H9 (cell line): ENCODE measurements at regions not wholly inside any gene's neighbourhood (a gene's known extent, or its start where the extent isn't known, plus 50 kb on each side); places are given as distances from the start of the nearest gene placed in this dataset.

Experiments used
- DNase-seq: peaks from one replicate; pipeline ENCODE4 v3.0.0-alpha.2; 2017
- H2AFZ ChIP-seq: one replicate; pipeline ENCODE4 v1.6.1; 2013; ENCODE audit warnings: mild to moderate bottlenecking, low read length, control low read depth, moderate library complexity
- H2AK5ac ChIP-seq: 2 replicates; pipeline ENCODE4 v1.6.1; 2013; ENCODE audit warnings: low read length, control low read depth, mixed read lengths; ENCODE audit not compliant: insufficient read length
- H2BK120ac ChIP-seq: one replicate; pipeline ENCODE4 v1.6.1; 2013; ENCODE audit warnings: low read depth, mild to moderate bottlenecking, low read length, control low read depth, inconsistent platforms; ENCODE audit not compliant: poor library complexity, severe bottlenecking
- H2BK12ac ChIP-seq: 2 replicates; pipeline ENCODE4 v1.6.1; 2013; ENCODE audit warnings: low read length, control low read depth, mixed read lengths, low read depth; ENCODE audit not compliant: insufficient read length
- H2BK15ac ChIP-seq: 2 replicates; pipeline ENCODE4 v1.6.1; 2013; ENCODE audit warnings: low read depth, low read length, control low read depth
- H2BK20ac ChIP-seq: one replicate; pipeline ENCODE4 v1.6.1; 2013; ENCODE audit warnings: low read depth, mild to moderate bottlenecking, low read length, control low read depth, inconsistent platforms; ENCODE audit not compliant: poor library complexity, severe bottlenecking
- H2BK5ac ChIP-seq: 2 replicates; pipeline ENCODE4 v1.6.1; 2013; ENCODE audit warnings: low read length, control low read depth, mixed read lengths; ENCODE audit not compliant: insufficient read length
- H3K14ac ChIP-seq: 2 replicates; pipeline ENCODE4 v1.6.1; 2013; ENCODE audit warnings: low read length, control low read depth; ENCODE audit not compliant: insufficient read depth
- H3K18ac ChIP-seq: 2 replicates; pipeline ENCODE4 v1.6.1; 2013; ENCODE audit warnings: low read depth, mild to moderate bottlenecking, mixed read lengths, low read length, control low read depth; ENCODE audit not compliant: insufficient read length
- H3K23ac ChIP-seq: 2 replicates; pipeline ENCODE4 v1.6.1; 2013; ENCODE audit warnings: low read length, control low read depth, mixed read lengths, low read depth; ENCODE audit not compliant: insufficient read length
- H3K23me2 ChIP-seq: 2 replicates; pipeline ENCODE4 v1.6.1; 2013; ENCODE audit warnings: low read depth, mild to moderate bottlenecking, mixed read lengths, low read length, control low read depth; ENCODE audit not compliant: insufficient read length, poor library complexity, severe bottlenecking
- H3K27ac ChIP-seq: 2 replicates; pipeline ENCODE4 v1.5.1; 2013; ENCODE audit warnings: low read length, control low read depth, mixed read lengths, low read depth; ENCODE audit not compliant: insufficient read length
- H3K27me3 ChIP-seq: 2 replicates; pipeline ENCODE4 v1.6.1; 2013; ENCODE audit warnings: low read length, control low read depth, inconsistent platforms; ENCODE audit not compliant: insufficient read depth
- H3K4ac ChIP-seq: 2 replicates; pipeline ENCODE4 v1.6.1; 2013; ENCODE audit warnings: low read depth, mild to moderate bottlenecking, control low read depth, inconsistent platforms, low read length, moderate library complexity
- H3K4me1 ChIP-seq: 2 replicates; pipeline ENCODE4 v1.6.1; 2013; ENCODE audit warnings: low read length, control low read depth, inconsistent platforms; ENCODE audit not compliant: insufficient read depth
- H3K4me2 ChIP-seq: 2 replicates; pipeline ENCODE4 v1.6.1; 2013; ENCODE audit warnings: low read length, control low read depth, mixed read lengths; ENCODE audit not compliant: insufficient read length, insufficient read depth
- H3K56ac ChIP-seq: 2 replicates; pipeline ENCODE4 v1.6.1; 2013; ENCODE audit warnings: low read depth, mild to moderate bottlenecking, mixed read lengths, low read length, control low read depth; ENCODE audit not compliant: insufficient read length
- H3K79me1 ChIP-seq: 2 replicates; pipeline ENCODE4 v1.6.1; 2013; ENCODE audit warnings: low read depth, mild to moderate bottlenecking, moderate library complexity, low read length, control low read depth, inconsistent platforms; ENCODE audit not compliant: insufficient read depth, poor library complexity, severe bottlenecking
- H3K79me2 ChIP-seq: 2 replicates; pipeline ENCODE4 v1.6.1; 2013; ENCODE audit warnings: low read length, control low read depth, inconsistent platforms; ENCODE audit not compliant: insufficient read depth
- H3K9ac ChIP-seq: 2 replicates; pipeline ENCODE4 v1.6.1; 2013; ENCODE audit warnings: low read length, control low read depth, mixed read lengths; ENCODE audit not compliant: insufficient read length; ENCODE audit errors: extremely low read depth
- H3K9me3 ChIP-seq: one replicate; pipeline ENCODE4 v1.6.1; 2013; ENCODE audit warnings: low read depth, low read length, inconsistent platforms; ENCODE audit not compliant: control insufficient read depth
- H3T11ph ChIP-seq: one replicate; pipeline ENCODE4 v1.6.1; 2013; ENCODE audit warnings: mild to moderate bottlenecking, low read length, control low read depth, inconsistent platforms
- H4K20me1 ChIP-seq: one replicate; pipeline ENCODE4 v1.6.1; 2013; ENCODE audit not compliant: control insufficient read depth, insufficient read length, insufficient read depth
- H4K5ac ChIP-seq: 2 replicates; pipeline ENCODE4 v1.6.1; 2013; ENCODE audit warnings: low read depth, mild to moderate bottlenecking, mixed read lengths, low read length, control low read depth; ENCODE audit not compliant: insufficient read length
- H4K8ac ChIP-seq: replicated peaks from 2 replicates; pipeline ENCODE4 v1.6.1; 2013; ENCODE audit warnings: low read length, control low read depth, mixed read lengths, low read depth; ENCODE audit not compliant: insufficient read length
- H4K91ac ChIP-seq: 2 replicates; pipeline ENCODE4 v1.6.1; 2013; ENCODE audit warnings: low read depth, mild to moderate bottlenecking, moderate library complexity, mixed read lengths, low read length, control low read depth; ENCODE audit not compliant: insufficient read length
- H3K27ac Mint-ChIP-seq, 3 experiments: 2 replicates in 2 of 3; 3 replicates in 1 of 3; pipeline ENCODE4 v1.8.0; 2020 to 2021; ENCODE audit warnings: mixed read lengths in 3 of 3, mild to moderate bottlenecking in 1 of 3, moderate library complexity in 1 of 3
- H3K27me3 Mint-ChIP-seq: 2 replicates; pipeline ENCODE4 v1.8.0; 2021; ENCODE audit warnings: low read depth, mild to moderate bottlenecking, moderate library complexity, mixed read lengths
- H3K36me3 Mint-ChIP-seq, 3 experiments: 2 replicates in 2 of 3; 3 replicates in 1 of 3; pipeline ENCODE4 v1.8.0; 2020 to 2021; ENCODE audit warnings: low read depth in 3 of 3, mixed read lengths in 3 of 3; ENCODE audit not compliant: insufficient read depth in 1 of 3
- H3K4me1 Mint-ChIP-seq, 2 experiments: 2 replicates each; pipeline ENCODE4 v1.8.0; 2020; ENCODE audit warnings: mixed read lengths in 2 of 2
- H3K4me3 Mint-ChIP-seq, 2 experiments: 2 replicates in 1 of 2; 3 replicates in 1 of 2; pipeline ENCODE4 v1.8.0; 2020 to 2021; ENCODE audit warnings: mild to moderate bottlenecking in 2 of 2, mixed read lengths in 2 of 2, moderate library complexity in 1 of 2
- H3K9me3 Mint-ChIP-seq, 2 experiments: 2 replicates in 1 of 2; 3 replicates in 1 of 2; pipeline ENCODE4 v1.8.0; 2020; ENCODE audit warnings: mild to moderate bottlenecking in 2 of 2, mixed read lengths in 2 of 2, moderate library complexity in 1 of 2
- CTCF ChIP-seq: fragments of 200-600 bp; sonication (generic); conservative IDR thresholded peaks from 3 replicates; pipeline ENCODE4 v1.8.0; 2021; ENCODE audit warnings: antibody characterized with exemption, mild to moderate bottlenecking
- WGBS: extraction: QIAGEN DNeasy Blood & Tissue Kit; methylation state at CpG from one replicate; pipeline ENCODE4 v1.1.7; 2013; ENCODE audit warnings: missing lambda C conversion rate, low lambda C conversion rate, mixed read lengths; ENCODE audit not compliant: insufficient read length; ENCODE audit errors: extremely low coverage; 5-methylcytosine and 5-hydroxymethylcytosine counted together

- H3K23ac ChIP-seq: no peak overlapping the region
- no peak overlapping the region for H4K5ac ChIP-seq
- no peak overlapping the region for H3K27ac Mint-ChIP-seq
- H4K20me1 ChIP-seq: no peaks in the 10 kb centered on the region
- H2AFZ ChIP-seq: no peak overlapping the region
- no peak overlapping the region for H2AK5ac ChIP-seq
- no peak overlapping the region for H3K4me3 Mint-ChIP-seq
- no peaks in the 10 kb centered on the region for H3K9me3 ChIP-seq
- H3T11ph ChIP-seq: no peak overlapping the region
- DNase-seq: no peak
- H2BK12ac ChIP-seq: no peak overlapping the region
- no peak overlapping the region for H3K9ac ChIP-seq
- no peaks in the 10 kb centered on the region for H3K27me3 Mint-ChIP-seq
- H3K23me2 ChIP-seq: no peaks in the 10 kb centered on the region
- H4K91ac ChIP-seq: no peak overlapping the region
- no peak overlapping the region for H3K4me2 ChIP-seq
- no peak overlapping the region for H3K4ac ChIP-seq
- no peak overlapping the region for H2BK15ac ChIP-seq
- no peak overlapping the region for H2BK120ac ChIP-seq
- no peak overlapping the region for H4K8ac ChIP-seq
- H3K18ac ChIP-seq: no peak overlapping the region
- no peak overlapping the region for H2BK20ac ChIP-seq
- H3K4me1 ChIP-seq: no peaks in the 10 kb centered on the region
- H3K79me2 ChIP-seq: no peaks in the 10 kb centered on the region
- H3K79me1 ChIP-seq: no peaks in the 10 kb centered on the region
- no peaks in the 10 kb centered on the region for H3K27me3 ChIP-seq
- H3K36me3 Mint-ChIP-seq: peaks cover 0 to 8% (median 2%) of the 10 kb centered on the region in 3 experiments; a peak in 2 of 7 replicates
- H3K56ac ChIP-seq: no peak overlapping the region
- H3K4me1 Mint-ChIP-seq: peaks cover 13 to 16% of the 10 kb centered on the region in 2 experiments
- WGBS: no CpG with 5 or more reads among the region's 1 CpG
- no peak overlapping the region for H2BK5ac ChIP-seq
- no peak for TF ChIP-seq CTCF
- no peak overlapping the region for H3K27ac ChIP-seq
- H3K9me3 Mint-ChIP-seq: no peaks in the 10 kb centered on the region
- no peak overlapping the region for H3K14ac ChIP-seq
Observed at GRCh38 chr1:95809391-95809790, 575.4 kb downstream of the RWDD3 start.
